ENCODE measurements at regions not wholly inside any gene's neighbourhood (a gene's known extent, or its start where the extent isn't known, plus 50 kb on each side); places are given as distances from the start of the nearest gene placed in this dataset.

- TF ChIP-seq RERE (CRISPR knock-in tag; IDR thresholded peaks at IDR 0.05; ENCODE audit: borderline replicate concordance) (no peak), MTA1 (IDR thresholded peaks at IDR 0.05; ENCODE audit: borderline replicate concordance) (no peak), GATA2 (CRISPR knock-in tag; IDR thresholded peaks at IDR 0.05) (no peak), CREB3 (tag; conservative IDR thresholded peaks at IDR 0.05; ENCODE audit: low read depth) (no peak), TCF15 (CRISPR knock-in tag; IDR thresholded peaks at IDR 0.05) (no peak), ZNF197 (CRISPR knock-in tag; IDR thresholded peaks at IDR 0.05; ENCODE audit: low read depth) (no peak), HIVEP1 (CRISPR knock-in tag; IDR thresholded peaks at IDR 0.05) (no peak), E4F1 (CRISPR knock-in tag; IDR thresholded peaks at IDR 0.05; ENCODE audit: borderline replicate concordance) (no peak), ZC3H11A (IDR thresholded peaks at IDR 0.05; ENCODE audit: low read depth, low read length) (no peak), TRIM24 (IDR thresholded peaks at IDR 0.05) (no peak), HDAC6 (IDR thresholded peaks at IDR 0.05; ENCODE audit: low read depth, low read length) (no peak), ZNF316 (IDR thresholded peaks at IDR 0.05) (peak; percentile 54), E2F4 (CRISPR knock-in tag; IDR thresholded peaks at IDR 0.05; ENCODE audit: low read depth) (no peak), RAD51 (IDR thresholded peaks at IDR 0.05; ENCODE audit: borderline replicate concordance, low read depth) (peak; percentile 79), HMGN3 (IDR thresholded peaks at IDR 0.05; ENCODE audit: borderline replicate concordance, extremely low read depth, insufficient read length, low read depth, low read length) (no peak), ZNF699 (CRISPR knock-in tag; IDR thresholded peaks at IDR 0.05; ENCODE audit: insufficient replicate concordance) (no peak), NFIX (CRISPR knock-in tag; IDR thresholded peaks at IDR 0.05; ENCODE audit: low read depth) (no peak), ZNF778 (CRISPR knock-in tag; IDR thresholded peaks at IDR 0.05) (no peak), RBM39 (optimal IDR thresholded peaks at IDR 0.05; ENCODE audit: low read depth, low read length) (no peak)
These were observed 110.1 kb upstream of the TBX3 start (continued) for GRCh38 chr12:114794049-114794558.

Measured in K562 (cell line).